ENCODE measurements at regions not wholly inside any gene's neighbourhood (a gene's known extent, or its start where the extent isn't known, plus 50 kb on each side); places are given as distances from the start of the nearest gene placed in this dataset.
"Not testable (repeated sequence)": the region's sequence is repeated elsewhere in the genome, so short reads cannot be mapped to it uniquely, and the experiment has no call there.

- Histone ChIP-seq H2AFZ (ENCODE audit: low read depth) (no peak overlapping the region), H3K36me3 (replicated peaks in 1 of 2; ENCODE audit: control insufficient read depth in 1 of 2, insufficient read depth in 2 of 2, low read length in 1 of 2) (peaks cover 0 to 32% of the 10 kb centered on the region in 2 experiments), H3K9me2 (no peaks in the 10 kb centered on the region), H4K20me1 (ENCODE audit: insufficient read depth) (no peaks in the 10 kb centered on the region), H3K4me1 (ENCODE audit: control insufficient read depth in 1 of 2, insufficient read depth in 2 of 2, low read depth in 1 of 2, low read length in 1 of 2) (no peaks in the 10 kb centered on the region; a peak in 1 of 4 replicates), H3K27me3 (ENCODE audit: insufficient read depth) (no peaks in the 10 kb centered on the region), H3K27ac (ENCODE audit: low read depth in 2 of 2, low read length in 1 of 2) (no peak overlapping the region), H3K4me3 (ENCODE audit: low read depth in 2 of 2, low read length in 1 of 2) (no peak overlapping the region), H3K9me3 (no peaks in the 10 kb centered on the region), H3F3A (replicated peaks; ENCODE audit: insufficient read depth) (peaks cover 23% of the 10 kb centered on the region), H3K79me2 (ENCODE audit: insufficient read depth) (peaks cover 30% of the 10 kb centered on the region), H3K4me2 (no peak overlapping the region), H3K9ac (no peak overlapping the region)
- ChIA-PET POLR2A (interaction anchor here (0.5 kb wide), 1 partner anchor 82 kb away, joined by 7 read pairs; no protein-coding TSS in a partner anchor), CTCF (interaction anchor here (1.1 to 1.8 kb wide), 3 partner anchors 11 to 183 kb away, joined by 3 to 5 read pairs (median 5); no protein-coding TSS in a partner anchor)
- no peak for DNase-seq
- WGBS (ENCODE audit: low lambda C conversion rate), result 96% methylated on average over 7 of the region's 7 CpGs
- TF ChIP-seq POLR2AphosphoS5 (IDR thresholded peaks at IDR 0.05; ENCODE audit: low read depth, low read length) (no peak), YY1 (IDR thresholded peaks at IDR 0.05; ENCODE audit: low read depth) (no peak), FOSL2 (IDR thresholded peaks at IDR 0.05; ENCODE audit: borderline replicate concordance, low read depth) (no peak), MEF2A (IDR thresholded peaks at IDR 0.05; ENCODE audit: borderline replicate concordance, low read depth) (no peak), GATA2 (CRISPR knock-in tag; IDR thresholded peaks at IDR 0.05) (no peak), JUND (IDR thresholded peaks at IDR 0.05) (no peak), RXRA (IDR thresholded peaks at IDR 0.05; ENCODE audit: borderline replicate concordance, low read depth) (no peak), NFIC (IDR thresholded peaks at IDR 0.05; ENCODE audit: borderline replicate concordance) (no peak), RAD21 (IDR thresholded peaks at IDR 0.05; ENCODE audit: low read length) (no peak), TAF1 (IDR thresholded peaks at IDR 0.05; ENCODE audit: borderline replicate concordance, low read depth, low read length) (no peak), TCF12 (IDR thresholded peaks at IDR 0.05) (no peak), IRF3 (IDR thresholded peaks at IDR 0.05; ENCODE audit: low read depth, low read length) (no peak), RFX5 (IDR thresholded peaks at IDR 0.05; ENCODE audit: low read length) (no peak), NRF1 (IDR thresholded peaks at IDR 0.05; ENCODE audit: low read depth, low read length) (no peak)
Measured at GRCh38 chr17:63223212-63223911, 222.7 kb downstream of the CYB561 start.

GRCh38 chr17:63224644-63225043 is 221.5 kb downstream of the CYB561 start:
- no peaks in the 10 kb centered on the region; a peak in 1 of 4 replicates for H3K4me1 ChIP-seq (ENCODE audit: control insufficient read depth in 1 of 2, insufficient read depth in 2 of 2, low read depth in 1 of 2, low read length in 1 of 2)
- no peaks in the 10 kb centered on the region for H4K20me1 ChIP-seq (ENCODE audit: insufficient read depth)
- H3K9me3 ChIP-seq, result no peaks in the 10 kb centered on the region
- ChIA-PET POLR2A (no interaction called here), CTCF (interaction anchor here (1.3 kb wide), 1 partner anchor 22 kb away, joined by 5 read pairs; no protein-coding TSS in a partner anchor)
- no peak overlapping the region for H3K27ac ChIP-seq (ENCODE audit: low read depth in 2 of 2, low read length in 1 of 2)
- peaks cover 38% of the 10 kb centered on the region for H3K79me2 ChIP-seq (ENCODE audit: insufficient read depth)
- H2AFZ ChIP-seq (ENCODE audit: low read depth), result no peak overlapping the region
- TF ChIP-seq RCOR1 (IDR thresholded peaks at IDR 0.05; ENCODE audit: low read length) (no peak), RXRA (IDR thresholded peaks at IDR 0.05; ENCODE audit: borderline replicate concordance, low read depth) (no peak), TEAD4 (IDR thresholded peaks at IDR 0.05; ENCODE audit: borderline replicate concordance, insufficient read depth) (no peak)
- peaks cover 0 to 38% of the 10 kb centered on the region in 2 experiments for H3K36me3 ChIP-seq (replicated peaks in 1 of 2; ENCODE audit: control insufficient read depth in 1 of 2, insufficient read depth in 2 of 2, low read length in 1 of 2)
- no peak overlapping the region for H3K9ac ChIP-seq
- H3K4me3 ChIP-seq (ENCODE audit: low read depth in 2 of 2, low read length in 1 of 2), result no peak overlapping the region
- no peak overlapping the region for H3K4me2 ChIP-seq
- H3K27me3 ChIP-seq (ENCODE audit: insufficient read depth), result no peaks in the 10 kb centered on the region
- no peak for DNase-seq
- H3K9me2 ChIP-seq, result no peaks in the 10 kb centered on the region
- H3F3A ChIP-seq (replicated peaks; ENCODE audit: insufficient read depth), result peaks cover 23% of the 10 kb centered on the region

GRCh38 chr17:63226720-63227119 is 219.4 kb downstream of the CYB561 start:
- DNase-seq; H2AFZ ChIP-seq (ENCODE audit: low read depth); H3K9ac ChIP-seq; H3K27me3 ChIP-seq (ENCODE audit: insufficient read depth); H3K27ac ChIP-seq (ENCODE audit: low read depth in 2 of 2, low read length in 1 of 2); H3K9me2 ChIP-seq; POLR2A ChIA-PET; H3K4me3 ChIP-seq (ENCODE audit: low read depth in 2 of 2, low read length in 1 of 2); CTCF ChIA-PET; H4K20me1 ChIP-seq (ENCODE audit: insufficient read depth); H3K4me1 ChIP-seq (ENCODE audit: control insufficient read depth in 1 of 2, insufficient read depth in 2 of 2, low read depth in 1 of 2, low read length in 1 of 2); H3K4me2 ChIP-seq: not testable (repeated sequence)
- Histone ChIP-seq H3K36me3 (replicated peaks in 1 of 2; ENCODE audit: control insufficient read depth in 1 of 2, insufficient read depth in 2 of 2, low read length in 1 of 2) (peaks cover 0 to 53% of the 10 kb centered on the region in 2 experiments), H3K79me2 (ENCODE audit: insufficient read depth) (peaks cover 59% of the 10 kb centered on the region), H3F3A (replicated peaks; ENCODE audit: insufficient read depth) (peaks cover 17% of the 10 kb centered on the region), H3K9me3 (peaks cover 13% of the 10 kb centered on the region; the same call in 1 of the 2 replicates)

- H3K79me2 ChIP-seq (ENCODE audit: insufficient read depth), result peaks cover 79% of the 10 kb centered on the region
- H3K9me3 ChIP-seq, result peaks cover 16% of the 10 kb centered on the region; the same call in 1 of the 2 replicates
- CTCF ChIA-PET, result interaction anchor here (0.9 to 2.3 kb wide), 3 partner anchors 9 to 32 kb away, joined by 3 to 8 read pairs (median 3); no protein-coding TSS in a partner anchor
- DNase-seq; H3K27ac ChIP-seq (ENCODE audit: low read depth in 2 of 2, low read length in 1 of 2); H2AFZ ChIP-seq (ENCODE audit: low read depth); H3K4me1 ChIP-seq (ENCODE audit: control insufficient read depth in 1 of 2, insufficient read depth in 2 of 2, low read depth in 1 of 2, low read length in 1 of 2); H3K9ac ChIP-seq; POLR2A ChIA-PET; H3F3A ChIP-seq (replicated peaks; ENCODE audit: insufficient read depth); H3K9me2 ChIP-seq; H3K4me3 ChIP-seq (ENCODE audit: low read depth in 2 of 2, low read length in 1 of 2); H4K20me1 ChIP-seq (ENCODE audit: insufficient read depth); H3K27me3 ChIP-seq (ENCODE audit: insufficient read depth); H3K4me2 ChIP-seq: not testable (repeated sequence)
- WGBS (ENCODE audit: low lambda C conversion rate), result 98% methylated on average over 2 of the region's 2 CpGs
- peaks cover 6 to 55% of the 10 kb centered on the region in 2 experiments for H3K36me3 ChIP-seq (replicated peaks in 1 of 2; ENCODE audit: control insufficient read depth in 1 of 2, insufficient read depth in 2 of 2, low read length in 1 of 2)
Measured at GRCh38 chr17:63231015-63231620, 215.0 kb downstream of the CYB561 start.
